CMK (cell line): ENCODE measurements at regions not wholly inside any gene's neighbourhood (a gene's known extent, or its start where the extent isn't known, plus 50 kb on each side); places are given as distances from the start of the nearest gene placed in this dataset.
A peak's percentile ranks its signal among the peaks of the same experiment; 100 is the strongest.

Experiments used
- DNase-seq: peaks from one replicate; pipeline ENCODE4 v3.0.0-alpha.2; 2010; ENCODE audit warnings: low read depth

- no peak for DNase-seq
Measured at GRCh38 chrX:13266641-13267345, 53.1 kb downstream of the ATXN3L start.

GRCh38 chrX:13265549-13266132, 54.2 kb downstream of the ATXN3L start:
- DNase-seq: no peak

- DNase-seq: no peak
Measured at GRCh38 chrX:13265111-13265510, 54.7 kb downstream of the ATXN3L start.

GRCh38 chrX:13263560-13264251, 56.1 kb downstream of the ATXN3L start:
- no peak for DNase-seq

GRCh38 chrX:13261348-13261747, 58.5 kb downstream of the ATXN3L start:
- DNase-seq: no peak

- DNase-seq: no peak
Measured at GRCh38 chrX:13260598-13260997, 59.3 kb downstream of the ATXN3L start.

- DNase-seq: no peak
Measured at GRCh38 chrX:13258725-13259124, 61.1 kb downstream of the ATXN3L start.

- no peak for DNase-seq
Measured at GRCh38 chrX:13258052-13258444, 61.8 kb downstream of the ATXN3L start.

GRCh38 chrX:13257223-13258051, 62.4 kb downstream of the ATXN3L start:
- no peak for DNase-seq

- DNase-seq: no peak
Measured at GRCh38 chrX:13256603-13257002, 63.2 kb downstream of the ATXN3L start.

GRCh38 chrX:13254870-13255269, 65.0 kb downstream of the ATXN3L start:
- no peak for DNase-seq

GRCh38 chrX:13254076-13254785, 65.6 kb downstream of the ATXN3L start:
- DNase-seq: no peak

GRCh38 chrX:13253223-13253622, 66.6 kb downstream of the ATXN3L start:
- DNase-seq: no peak

- no peak for DNase-seq
Measured at GRCh38 chrX:13252726-13253125, 67.1 kb downstream of the ATXN3L start.

- peak; percentile 54 for DNase-seq
Measured at GRCh38 chrX:13250826-13251580, 68.8 kb downstream of the ATXN3L start.

GRCh38 chrX:13248867-13249486, 70.9 kb downstream of the ATXN3L start:
- DNase-seq: no peak

GRCh38 chrX:13239272-13239671, 80.6 kb downstream of the ATXN3L start:
- DNase-seq: no peak

- DNase-seq: peak; percentile 38
Measured at GRCh38 chrX:13235930-13236329, 83.9 kb downstream of the ATXN3L start.

- DNase-seq: no peak
Measured at GRCh38 chrX:13232484-13232883, 87.4 kb downstream of the ATXN3L start.

- no peak for DNase-seq
Measured at GRCh38 chrX:13226214-13226613, 93.6 kb downstream of the ATXN3L start.
